H9 (cell line): ENCODE measurements at regions not wholly inside any gene's neighbourhood (a gene's known extent, or its start where the extent isn't known, plus 50 kb on each side); places are given as distances from the start of the nearest gene placed in this dataset.

Experiments
- DNase-seq: peaks from one replicate; pipeline ENCODE4 v3.0.0-alpha.2; 2017
- H2AFZ ChIP-seq: one replicate; pipeline ENCODE4 v1.6.1; 2013; ENCODE audit warnings: mild to moderate bottlenecking, low read length, control low read depth, moderate library complexity
- H2AK5ac ChIP-seq: 2 replicates; pipeline ENCODE4 v1.6.1; 2013; ENCODE audit warnings: low read length, control low read depth, mixed read lengths; ENCODE audit not compliant: insufficient read length
- H2BK120ac ChIP-seq: one replicate; pipeline ENCODE4 v1.6.1; 2013; ENCODE audit warnings: low read depth, mild to moderate bottlenecking, low read length, control low read depth, inconsistent platforms; ENCODE audit not compliant: poor library complexity, severe bottlenecking
- H2BK12ac ChIP-seq: 2 replicates; pipeline ENCODE4 v1.6.1; 2013; ENCODE audit warnings: low read length, control low read depth, mixed read lengths, low read depth; ENCODE audit not compliant: insufficient read length
- H2BK15ac ChIP-seq: 2 replicates; pipeline ENCODE4 v1.6.1; 2013; ENCODE audit warnings: low read depth, low read length, control low read depth
- H2BK20ac ChIP-seq: one replicate; pipeline ENCODE4 v1.6.1; 2013; ENCODE audit warnings: low read depth, mild to moderate bottlenecking, low read length, control low read depth, inconsistent platforms; ENCODE audit not compliant: poor library complexity, severe bottlenecking
- H2BK5ac ChIP-seq: 2 replicates; pipeline ENCODE4 v1.6.1; 2013; ENCODE audit warnings: low read length, control low read depth, mixed read lengths; ENCODE audit not compliant: insufficient read length
- H3K14ac ChIP-seq: 2 replicates; pipeline ENCODE4 v1.6.1; 2013; ENCODE audit warnings: low read length, control low read depth; ENCODE audit not compliant: insufficient read depth
- H3K18ac ChIP-seq: 2 replicates; pipeline ENCODE4 v1.6.1; 2013; ENCODE audit warnings: low read depth, mild to moderate bottlenecking, mixed read lengths, low read length, control low read depth; ENCODE audit not compliant: insufficient read length
- H3K23ac ChIP-seq: 2 replicates; pipeline ENCODE4 v1.6.1; 2013; ENCODE audit warnings: low read length, control low read depth, mixed read lengths, low read depth; ENCODE audit not compliant: insufficient read length
- H3K23me2 ChIP-seq: 2 replicates; pipeline ENCODE4 v1.6.1; 2013; ENCODE audit warnings: low read depth, mild to moderate bottlenecking, mixed read lengths, low read length, control low read depth; ENCODE audit not compliant: insufficient read length, poor library complexity, severe bottlenecking
- H3K27ac ChIP-seq: 2 replicates; pipeline ENCODE4 v1.5.1; 2013; ENCODE audit warnings: low read length, control low read depth, mixed read lengths, low read depth; ENCODE audit not compliant: insufficient read length
- H3K27me3 ChIP-seq: 2 replicates; pipeline ENCODE4 v1.6.1; 2013; ENCODE audit warnings: low read length, control low read depth, inconsistent platforms; ENCODE audit not compliant: insufficient read depth
- H3K4ac ChIP-seq: 2 replicates; pipeline ENCODE4 v1.6.1; 2013; ENCODE audit warnings: low read depth, mild to moderate bottlenecking, control low read depth, inconsistent platforms, low read length, moderate library complexity
- H3K4me1 ChIP-seq: 2 replicates; pipeline ENCODE4 v1.6.1; 2013; ENCODE audit warnings: low read length, control low read depth, inconsistent platforms; ENCODE audit not compliant: insufficient read depth
- H3K4me2 ChIP-seq: 2 replicates; pipeline ENCODE4 v1.6.1; 2013; ENCODE audit warnings: low read length, control low read depth, mixed read lengths; ENCODE audit not compliant: insufficient read length, insufficient read depth
- H3K56ac ChIP-seq: 2 replicates; pipeline ENCODE4 v1.6.1; 2013; ENCODE audit warnings: low read depth, mild to moderate bottlenecking, mixed read lengths, low read length, control low read depth; ENCODE audit not compliant: insufficient read length
- H3K79me1 ChIP-seq: 2 replicates; pipeline ENCODE4 v1.6.1; 2013; ENCODE audit warnings: low read depth, mild to moderate bottlenecking, moderate library complexity, low read length, control low read depth, inconsistent platforms; ENCODE audit not compliant: insufficient read depth, poor library complexity, severe bottlenecking
- H3K79me2 ChIP-seq: 2 replicates; pipeline ENCODE4 v1.6.1; 2013; ENCODE audit warnings: low read length, control low read depth, inconsistent platforms; ENCODE audit not compliant: insufficient read depth
- H3K9ac ChIP-seq: 2 replicates; pipeline ENCODE4 v1.6.1; 2013; ENCODE audit warnings: low read length, control low read depth, mixed read lengths; ENCODE audit not compliant: insufficient read length; ENCODE audit errors: extremely low read depth
- H3K9me3 ChIP-seq: one replicate; pipeline ENCODE4 v1.6.1; 2013; ENCODE audit warnings: low read depth, low read length, inconsistent platforms; ENCODE audit not compliant: control insufficient read depth
- H3T11ph ChIP-seq: one replicate; pipeline ENCODE4 v1.6.1; 2013; ENCODE audit warnings: mild to moderate bottlenecking, low read length, control low read depth, inconsistent platforms
- H4K20me1 ChIP-seq: one replicate; pipeline ENCODE4 v1.6.1; 2013; ENCODE audit not compliant: control insufficient read depth, insufficient read length, insufficient read depth
- H4K5ac ChIP-seq: 2 replicates; pipeline ENCODE4 v1.6.1; 2013; ENCODE audit warnings: low read depth, mild to moderate bottlenecking, mixed read lengths, low read length, control low read depth; ENCODE audit not compliant: insufficient read length
- H4K8ac ChIP-seq: replicated peaks from 2 replicates; pipeline ENCODE4 v1.6.1; 2013; ENCODE audit warnings: low read length, control low read depth, mixed read lengths, low read depth; ENCODE audit not compliant: insufficient read length
- H4K91ac ChIP-seq: 2 replicates; pipeline ENCODE4 v1.6.1; 2013; ENCODE audit warnings: low read depth, mild to moderate bottlenecking, moderate library complexity, mixed read lengths, low read length, control low read depth; ENCODE audit not compliant: insufficient read length
- H3K27ac Mint-ChIP-seq, 3 experiments: 2 replicates in 2 of 3; 3 replicates in 1 of 3; pipeline ENCODE4 v1.8.0; 2020 to 2021; ENCODE audit warnings: mixed read lengths in 3 of 3, mild to moderate bottlenecking in 1 of 3, moderate library complexity in 1 of 3
- H3K27me3 Mint-ChIP-seq: 2 replicates; pipeline ENCODE4 v1.8.0; 2021; ENCODE audit warnings: low read depth, mild to moderate bottlenecking, moderate library complexity, mixed read lengths
- H3K36me3 Mint-ChIP-seq, 3 experiments: 2 replicates in 2 of 3; 3 replicates in 1 of 3; pipeline ENCODE4 v1.8.0; 2020 to 2021; ENCODE audit warnings: low read depth in 3 of 3, mixed read lengths in 3 of 3; ENCODE audit not compliant: insufficient read depth in 1 of 3
- H3K4me1 Mint-ChIP-seq, 2 experiments: 2 replicates each; pipeline ENCODE4 v1.8.0; 2020; ENCODE audit warnings: mixed read lengths in 2 of 2
- H3K4me3 Mint-ChIP-seq, 2 experiments: 2 replicates in 1 of 2; 3 replicates in 1 of 2; pipeline ENCODE4 v1.8.0; 2020 to 2021; ENCODE audit warnings: mild to moderate bottlenecking in 2 of 2, mixed read lengths in 2 of 2, moderate library complexity in 1 of 2
- H3K9me3 Mint-ChIP-seq, 2 experiments: 2 replicates in 1 of 2; 3 replicates in 1 of 2; pipeline ENCODE4 v1.8.0; 2020; ENCODE audit warnings: mild to moderate bottlenecking in 2 of 2, mixed read lengths in 2 of 2, moderate library complexity in 1 of 2
- CTCF ChIP-seq: fragments of 200-600 bp; sonication (generic); conservative IDR thresholded peaks from 3 replicates; pipeline ENCODE4 v1.8.0; 2021; ENCODE audit warnings: antibody characterized with exemption, mild to moderate bottlenecking
- WGBS: extraction: QIAGEN DNeasy Blood & Tissue Kit; methylation state at CpG from one replicate; pipeline ENCODE4 v1.1.7; 2013; ENCODE audit warnings: missing lambda C conversion rate, low lambda C conversion rate, mixed read lengths; ENCODE audit not compliant: insufficient read length; ENCODE audit errors: extremely low coverage; 5-methylcytosine and 5-hydroxymethylcytosine counted together

GRCh38 chr7:16169537-16169936 lies 251.8 kb downstream of the CRPPA start:
- H3K36me3 Mint-ChIP-seq = peaks cover 3 to 12% (median 4%) of the 10 kb centered on the region in 3 experiments; a peak in 4 of 7 replicates
- Histone ChIP-seq H3K27me3 (no peaks in the 10 kb centered on the region), H3K14ac (no peak overlapping the region), H3K4ac (no peak overlapping the region), H2BK120ac (no peak overlapping the region), H3K18ac (no peak overlapping the region), H3K56ac (no peak overlapping the region), H3K4me2 (no peak overlapping the region), H4K91ac (no peak overlapping the region), H3K23me2 (no peaks in the 10 kb centered on the region), H2BK5ac (no peak overlapping the region), H2BK12ac (no peak overlapping the region), H3K9ac (no peak overlapping the region), H3K27ac (no peak overlapping the region), H3K4me1 (no peaks in the 10 kb centered on the region), H4K20me1 (no peaks in the 10 kb centered on the region), H2AFZ (no peak overlapping the region), H2BK20ac (no peak overlapping the region), H4K8ac (no peak overlapping the region), H3T11ph (no peak overlapping the region), H2AK5ac (no peak overlapping the region), H3K9me3 (no peaks in the 10 kb centered on the region), H3K79me1 (no peaks in the 10 kb centered on the region), H3K79me2 (no peaks in the 10 kb centered on the region), H3K23ac (no peak overlapping the region), H4K5ac (no peak overlapping the region), H2BK15ac (no peak overlapping the region)
- no peak for TF ChIP-seq CTCF
- no peak overlapping the region for H3K4me3 Mint-ChIP-seq
- peaks cover 9 to 18% of the 10 kb centered on the region in 2 experiments; a peak in 2 of 5 replicates for H3K9me3 Mint-ChIP-seq
- no peak for DNase-seq
- H3K27ac Mint-ChIP-seq = no peak overlapping the region
- no peaks in the 10 kb centered on the region for H3K4me1 Mint-ChIP-seq
- H3K27me3 Mint-ChIP-seq = no peaks in the 10 kb centered on the region
- WGBS = no CpG with 5 or more reads among the region's 2 CpGs
